ENCODE measurements at regions not wholly inside any gene's neighbourhood (a gene's known extent, or its start where the extent isn't known, plus 50 kb on each side); places are given as distances from the start of the nearest gene placed in this dataset.
"Not testable (repeated sequence)": the region's sequence is repeated elsewhere in the genome, so short reads cannot be mapped to it uniquely, and the experiment has no call there.

- no peak for DNase-seq
These were observed 318.7 kb downstream of the DOK5 start for GRCh38 chr20:54794110-54794509.

DNA sequence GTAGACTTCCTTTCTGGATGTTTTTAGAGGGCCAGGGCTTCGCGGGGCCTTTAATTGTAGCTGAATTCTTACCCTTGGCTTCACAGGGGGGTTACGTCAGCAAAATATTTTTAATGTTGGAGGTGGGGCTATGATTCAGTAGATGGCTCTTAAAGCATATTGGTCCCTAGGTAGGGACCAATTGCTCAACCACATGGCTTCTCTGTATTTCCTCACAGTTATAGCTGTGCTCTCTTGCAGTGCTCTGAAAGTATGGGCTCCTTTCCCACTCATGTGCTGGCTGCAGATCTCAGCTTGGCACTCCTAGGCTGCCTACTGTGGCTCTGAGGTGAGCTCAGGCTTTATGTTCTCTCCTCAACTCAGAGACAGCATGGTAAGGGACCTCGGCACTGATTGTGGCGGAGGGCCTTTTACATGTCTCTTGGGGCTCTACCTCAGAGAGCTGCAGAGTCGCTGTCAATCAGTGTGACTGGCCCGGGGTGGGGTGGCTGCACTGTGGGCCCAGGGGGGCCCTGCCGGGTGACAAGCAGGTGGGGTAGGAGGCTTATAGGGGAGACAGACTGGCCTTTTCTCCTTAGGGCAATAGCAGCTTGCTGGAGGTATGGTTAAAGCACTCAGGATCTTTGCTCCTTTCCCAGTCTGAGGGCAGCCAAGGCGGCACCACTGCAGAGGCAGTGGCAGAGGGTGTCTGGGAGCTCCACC, 318.0 kb downstream of the DOK5 start:
- DNase-seq: no peak

DNA sequence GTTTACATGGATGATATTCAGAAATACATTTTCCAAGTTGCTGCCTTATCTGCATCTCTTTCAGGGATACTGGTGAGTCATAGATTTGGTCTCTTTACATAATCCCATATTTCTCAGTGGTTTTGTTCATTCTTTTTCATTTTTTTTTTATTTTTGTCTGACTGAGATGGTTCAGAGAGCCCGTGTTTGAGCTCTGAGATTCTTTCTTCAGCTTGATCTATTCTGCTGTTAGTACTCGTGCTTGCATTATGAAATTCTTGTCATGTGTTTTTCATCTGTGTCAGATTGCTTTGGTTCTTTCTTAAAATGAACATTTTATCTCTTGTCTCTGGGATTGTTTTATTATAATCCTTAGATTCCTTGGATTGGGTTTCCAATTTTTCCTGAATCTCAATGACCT, 317.3 kb downstream of the DOK5 start:
- no peak for DNase-seq

GRCh38 chr20:54788260-54788659, 312.9 kb downstream of the DOK5 start:
- DNase-seq: not testable (repeated sequence)

DNA sequence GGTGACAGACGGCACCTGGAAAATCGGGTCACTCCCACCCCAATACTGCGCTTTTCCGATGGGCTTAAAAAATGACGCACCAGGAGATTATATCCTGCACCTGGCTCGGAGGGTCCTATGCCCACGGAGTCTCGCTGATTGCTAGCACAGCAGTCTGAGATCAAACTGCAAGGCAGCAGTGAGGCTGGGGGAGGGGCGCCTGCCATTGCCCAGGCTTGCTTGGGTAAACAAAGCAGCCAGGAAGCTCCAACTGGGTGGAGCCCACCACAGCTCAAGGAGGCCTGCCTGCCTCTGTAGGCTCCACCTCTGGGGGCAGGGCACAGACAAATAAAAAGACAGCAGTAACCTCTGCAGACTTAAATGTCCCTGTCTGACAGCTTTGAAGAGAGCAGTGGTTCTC, 307.4 kb downstream of the DOK5 start:
- DNase-seq: not testable (repeated sequence)

DNA sequence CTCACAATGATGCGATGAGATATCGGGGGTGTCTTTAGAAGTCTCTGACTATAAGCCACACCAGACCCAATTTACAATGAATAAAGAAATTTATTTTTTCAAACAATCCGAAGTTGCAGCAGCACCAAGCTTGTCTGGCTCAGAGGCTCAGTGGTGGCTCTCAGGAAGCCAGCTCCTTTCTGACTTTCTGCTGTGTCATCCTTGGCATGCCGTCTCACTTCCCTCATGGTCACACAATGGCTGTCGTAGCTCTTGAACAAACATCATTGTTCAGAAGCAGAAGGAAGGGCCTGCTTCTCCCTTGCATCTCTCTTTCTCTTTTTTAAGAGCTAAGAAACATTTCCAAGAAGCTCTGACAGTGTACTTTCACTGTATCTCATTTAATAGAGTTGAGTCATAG, 299.0 kb downstream of the DOK5 start:
- DNase-seq: no peak

GRCh38 chr20:54773643-54774000, 298.2 kb downstream of the DOK5 start:
- no peak for DNase-seq

DNA sequence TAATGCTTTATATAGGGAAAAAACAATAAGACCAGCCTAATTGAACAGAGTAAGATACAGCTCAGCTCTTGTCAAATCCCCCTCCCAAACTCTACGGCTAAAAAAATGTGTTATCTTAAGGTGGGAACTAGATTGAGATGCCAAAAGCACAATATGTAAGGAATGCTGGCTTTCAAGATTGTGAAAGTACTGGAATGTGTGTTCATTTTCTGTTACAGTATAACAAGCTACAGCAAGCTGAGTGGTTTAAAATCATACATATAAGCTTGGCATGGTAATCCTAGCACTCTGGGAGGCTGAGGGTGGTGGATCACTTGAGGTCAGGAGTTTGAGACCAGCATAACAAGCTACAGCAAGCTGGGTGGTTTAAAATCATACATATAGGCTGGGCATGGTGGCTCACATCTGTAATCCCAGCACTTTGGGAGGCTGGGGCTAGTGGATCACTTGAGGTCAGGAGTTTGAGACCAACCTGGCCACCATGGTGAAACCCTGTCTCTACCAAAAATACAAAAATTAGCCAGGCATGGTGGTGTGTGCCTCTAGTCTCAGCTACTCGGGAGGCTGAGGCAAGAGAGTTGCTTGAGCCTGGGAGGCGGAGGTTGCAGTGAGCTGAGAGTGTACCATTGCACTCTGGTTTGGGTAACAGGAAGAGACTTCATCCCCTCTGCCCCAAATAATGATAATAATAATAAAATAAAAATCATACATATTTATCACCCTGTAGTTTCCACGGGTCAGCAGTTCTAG, 297.7 kb downstream of the DOK5 start:
- DNase-seq: no peak

GRCh38 chr20:54766483-54766882, 291.1 kb downstream of the DOK5 start:
- DNase-seq: no peak

DNA sequence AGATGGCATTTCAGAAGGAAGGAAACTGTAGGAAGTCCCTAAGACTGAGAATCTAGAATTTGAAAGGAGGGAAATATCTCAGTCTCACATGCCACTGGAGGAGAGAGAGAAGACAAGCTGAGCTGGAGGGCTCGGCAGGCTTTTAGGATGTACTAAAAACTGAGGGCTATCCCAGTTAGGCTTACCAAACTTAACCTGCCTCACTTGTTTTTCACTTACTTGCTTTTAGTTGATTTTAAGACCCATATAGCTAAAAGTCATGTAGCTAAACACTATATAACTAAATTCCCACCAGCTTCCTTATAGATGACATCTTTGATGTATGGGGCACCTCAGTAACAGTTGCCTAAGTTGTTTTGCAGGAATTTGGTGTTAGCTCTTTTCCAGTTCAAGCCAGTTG, 288.0 kb downstream of the DOK5 start:
- no peak for DNase-seq

DNA sequence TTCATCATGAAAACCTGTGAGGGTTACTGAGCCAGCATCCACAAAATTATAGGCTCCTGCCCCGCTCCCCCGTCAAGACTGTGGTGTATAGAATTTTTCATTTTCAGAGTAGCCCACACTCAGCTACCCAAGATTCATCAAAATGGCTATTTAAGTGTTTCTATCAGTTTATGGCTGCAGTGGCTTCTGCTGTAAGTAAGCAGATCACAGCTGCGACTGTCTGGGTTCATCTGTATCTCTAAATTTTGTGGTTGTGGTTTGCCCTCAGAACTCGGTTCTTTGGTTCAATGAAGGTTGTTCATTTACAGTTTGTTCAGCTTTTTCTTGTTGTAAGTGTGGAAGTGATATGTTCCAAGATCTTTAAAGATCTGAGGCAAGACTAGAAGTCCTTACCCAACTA, 284.2 kb downstream of the DOK5 start:
- DNase-seq: no peak

GRCh38 chr20:54746796-54747195, 271.4 kb downstream of the DOK5 start:
- no peak for DNase-seq

DNA sequence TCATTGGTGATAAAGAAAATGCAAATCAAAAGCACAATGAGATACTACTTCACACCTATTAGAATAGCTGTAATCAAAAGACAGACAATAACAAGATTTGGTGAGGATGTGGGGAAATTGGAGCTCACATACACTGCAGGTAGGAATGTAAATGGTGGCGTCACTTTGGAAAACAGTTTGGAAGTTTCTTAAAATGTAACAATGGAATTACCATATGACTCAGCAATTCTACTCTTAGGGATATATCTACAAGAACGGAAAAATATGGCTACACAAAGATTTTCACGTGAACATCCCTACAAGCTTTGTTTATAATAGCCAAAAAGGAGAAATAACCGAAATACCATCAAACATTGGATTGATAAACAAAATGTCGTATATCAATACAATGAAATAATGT, 270.4 kb downstream of the DOK5 start:
- no peak for DNase-seq

GRCh38 chr20:54744097-54744496, 268.7 kb downstream of the DOK5 start:
- DNase-seq: no peak

DNA sequence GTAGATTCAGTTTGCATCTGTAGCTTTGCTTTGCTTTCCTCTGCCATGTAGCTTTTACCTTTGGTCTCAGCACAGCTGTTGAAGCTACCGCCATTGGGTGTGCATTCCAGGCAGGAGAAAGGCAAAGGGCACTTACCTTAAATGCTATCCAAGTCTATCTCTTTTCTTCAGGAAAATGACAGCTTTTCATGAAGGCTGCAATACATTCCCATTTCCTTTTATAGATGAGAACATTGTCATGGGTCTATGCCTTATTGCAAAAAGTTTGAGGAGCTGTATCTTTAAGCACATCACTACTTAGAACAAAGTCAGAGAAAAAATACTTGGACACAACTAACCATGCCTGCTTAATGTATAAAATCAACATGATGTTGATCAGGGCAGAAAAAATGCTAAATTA, 266.8 kb downstream of the DOK5 start:
- DNase-seq: no peak

DNA sequence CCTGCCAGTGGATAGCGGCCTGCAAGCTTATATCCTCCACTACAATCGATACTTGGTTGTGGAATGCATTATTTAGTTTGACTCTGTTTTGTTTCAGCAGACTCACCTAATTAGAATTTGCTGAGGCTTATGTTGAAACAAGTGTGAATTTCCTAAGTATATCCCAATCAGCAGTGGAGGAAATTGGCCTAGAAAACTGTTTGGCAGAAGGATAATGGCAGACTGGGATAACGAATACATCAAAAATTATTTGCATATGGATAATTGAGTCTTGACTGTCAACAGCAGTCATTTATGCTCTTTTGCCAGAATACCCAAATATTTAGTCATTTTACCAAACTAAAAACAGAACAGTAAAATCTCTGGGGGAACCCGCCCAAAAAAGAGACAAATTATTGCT, 261.0 kb downstream of the DOK5 start:
- DNase-seq: no peak

GRCh38 chr20:54733687-54734086, 258.3 kb downstream of the DOK5 start:
- DNase-seq: no peak

DNA sequence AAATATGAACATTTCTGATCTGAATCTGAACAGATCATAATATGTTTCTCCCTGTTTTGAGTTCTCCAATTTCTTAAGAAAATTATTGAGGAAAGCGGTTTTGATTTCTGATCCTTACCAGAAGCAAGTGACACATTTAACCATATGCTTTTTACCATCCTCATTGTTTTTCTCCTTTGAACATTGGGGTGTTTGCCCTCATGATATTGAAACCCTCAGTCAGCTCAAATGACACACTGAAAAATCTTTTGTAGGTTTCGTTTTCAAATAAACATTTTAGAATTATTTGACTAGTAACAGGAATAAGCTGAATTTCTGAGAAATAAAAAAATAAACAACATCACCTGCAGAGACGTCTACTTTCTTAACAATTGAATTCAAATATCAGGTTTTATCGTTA, 252.1 kb downstream of the DOK5 start:
- DNase-seq: no peak

GRCh38 chr20:54726687-54727300, 251.4 kb downstream of the DOK5 start:
- peak; percentile 16 for DNase-seq

DNA sequence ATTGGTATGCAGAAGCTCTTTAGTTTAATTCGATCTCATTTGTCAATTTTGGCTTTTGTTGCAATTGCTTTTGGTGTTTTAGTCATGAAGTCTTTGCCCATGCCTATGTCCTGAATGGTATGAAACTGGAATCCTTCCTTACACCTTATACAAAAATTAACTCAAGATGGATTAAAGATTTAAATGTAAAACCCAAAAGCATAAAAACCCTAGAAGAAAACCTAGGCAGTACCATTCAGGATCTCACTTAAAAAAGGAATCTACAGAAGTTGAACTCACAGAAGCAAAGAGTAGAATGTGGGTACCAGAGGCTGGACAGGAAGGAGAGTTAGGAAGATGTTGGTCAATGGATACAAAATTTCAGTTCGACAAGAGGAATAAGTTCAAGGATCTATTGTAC, 249.9 kb downstream of the DOK5 start:
- not testable (repeated sequence) for DNase-seq

DNA sequence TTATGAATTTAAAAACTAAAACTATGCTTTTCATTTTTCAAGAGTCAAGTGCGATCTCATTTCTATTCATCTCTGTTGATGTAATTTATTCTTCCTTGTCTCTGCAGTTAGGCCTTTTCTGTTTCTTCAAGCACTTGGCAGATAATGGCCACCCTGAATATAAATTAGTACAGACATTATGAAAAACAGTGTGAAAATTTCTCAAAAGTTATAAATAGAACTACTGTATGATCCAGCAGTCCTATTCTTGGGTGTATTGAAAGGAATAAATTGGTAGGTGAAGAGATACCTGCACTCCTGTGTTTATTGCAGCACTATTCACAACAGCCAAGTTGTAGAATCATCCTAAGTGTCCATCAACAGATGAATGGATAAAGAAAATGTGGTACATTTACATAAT, 248.3 kb downstream of the DOK5 start:
- no peak for DNase-seq

- DNase-seq: no peak
These were observed 242.6 kb downstream of the DOK5 start for GRCh38 chr20:54717983-54718382.

- DNase-seq: no peak
These were observed 241.4 kb downstream of the DOK5 start for GRCh38 chr20:54716790-54717189.

GRCh38 chr20:54716174-54716747, 240.9 kb downstream of the DOK5 start:
- DNase-seq: peak; percentile 31
